Upper lobe of left lung (tissue), 6 donors: ENCODE measurements at regions not wholly inside any gene's neighbourhood (a gene's known extent, or its start where the extent isn't known, plus 50 kb on each side); places are given as distances from the start of the nearest gene placed in this dataset.

Experiments used
- ATAC-seq, 2 donors: fragments of 200-7000 bp; cut with Tn5 transposase; one replicate each; pipeline ENCODE4 v1.9.1; 2022; ENCODE audit warnings: mild to moderate bottlenecking in 2 of 2, moderate library complexity in 2 of 2; ENCODE audit not compliant: low FRiP score in 2 of 2
- DNase-seq, 2 donors: peaks; one replicate each; pipeline ENCODE4 v3.0.0-alpha.2; 2019 to 2020
- H3K27ac ChIP-seq, 4 donors: fragments of 200-600 bp; sonication (generic); one replicate each; pipeline ENCODE4 v1.5.1; 2016 to 2019
- H3K27me3 ChIP-seq, 4 donors: fragments of 200-600 bp; sonication (generic); one replicate each; pipeline ENCODE4 v1.5.1; 2017 to 2019
- H3K36me3 ChIP-seq, 4 donors: fragments of 200-600 bp; sonication (generic); one replicate each; pipeline ENCODE4 v1.5.1; 2016 to 2019
- H3K4me1 ChIP-seq, 4 donors: fragments of 200-600 bp; sonication (generic); one replicate each; pipeline ENCODE4 v1.5.1; 2018 to 2019
- H3K4me3 ChIP-seq, 4 donors: fragments of 200-600 bp; sonication (generic); one replicate each; pipeline ENCODE4 v1.5.1; 2017 to 2019; ENCODE audit warnings: mild to moderate bottlenecking in 2 of 4, moderate library complexity in 1 of 4
- H3K9me3 ChIP-seq, 4 donors: fragments of 200-600 bp; sonication (generic); one replicate each; pipeline ENCODE4 v1.5.1; 2018 to 2019
- CTCF ChIP-seq, 6 experiments: fragments of 450-650 bp in 4 of 6; fragments of 200-600 bp in 2 of 6; sonication (generic) in 2 of 6; IDR thresholded peaks; one replicate each; pipeline ENCODE4 v1.5.1; 2016 to 2019; ENCODE audit warnings: antibody characterized with exemption in 6 of 6
- EP300 ChIP-seq, 4 donors: sonication (generic); formaldehyde crosslinking; IDR thresholded peaks; one replicate each; pipeline ENCODE4 v1.5.1; 2017; ENCODE audit warnings: antibody characterized with exemption in 4 of 4, control low read depth in 2 of 4
- POLR2A ChIP-seq, 4 donors: fragments of 450-650 bp; IDR thresholded peaks; one replicate each; pipeline ENCODE4 v1.5.1; 2016 to 2017; ENCODE audit warnings: antibody characterized with exemption in 4 of 4, mild to moderate bottlenecking in 2 of 4
- POLR2AphosphoS5 ChIP-seq, 2 donors: sonication (generic); formaldehyde crosslinking; IDR thresholded peaks; one replicate each; pipeline ENCODE4 v1.5.1; 2017; ENCODE audit warnings: antibody characterized with exemption in 2 of 2
- WGBS, 2 donors: methylation state at CpG; one replicate each; pipeline ENCODE4 v1.1.5; 2017 to 2018; 5-methylcytosine and 5-hydroxymethylcytosine counted together
- donor health status: DM: no; HTN: no; CAD: no; lungs with moderate emphysema.
- donor health status: DM: no; HTN: yes; CAD: no; lungs with severe emphysema.

GRCh38 chr1:22287946-22288520 is 145.1 kb upstream of the WNT4 start:
- no peak overlapping the region for H3K27ac ChIP-seq
- 53 to 59% methylated on average over 15 of the region's 15 CpGs for WGBS, 2 donors

GRCh38 chr1:22288593-22289241 is 145.8 kb upstream of the WNT4 start:
- no peak overlapping the region for H3K4me3 ChIP-seq
- H3K27ac ChIP-seq: no peak overlapping the region
- DNase-seq: peak in 1 of 2 donors; percentile 6
- H3K27me3 ChIP-seq: no peaks in the 10 kb centered on the region
- WGBS, 2 donors: 75 to 83% methylated on average over 4 of the region's 4 CpGs
- H3K36me3 ChIP-seq: no peaks in the 10 kb centered on the region
- no peak for TF ChIP-seq CTCF (IDR thresholded peaks at IDR 0.05)
- TF ChIP-seq POLR2A (IDR thresholded peaks at IDR 0.05): no peak
- TF ChIP-seq POLR2AphosphoS5 (IDR thresholded peaks at IDR 0.05): no peak
- no peak for TF ChIP-seq EP300 (IDR thresholded peaks at IDR 0.05)
- no peaks in the 10 kb centered on the region for H3K9me3 ChIP-seq
- no peaks in the 10 kb centered on the region for H3K4me1 ChIP-seq
- no peak for ATAC-seq

More at GRCh38 chr1:22287946-22288520, 145.1 kb upstream of the WNT4 start:
- H3K4me1 ChIP-seq: no peaks in the 10 kb centered on the region
- H3K27me3 ChIP-seq: no peaks in the 10 kb centered on the region
- no peaks in the 10 kb centered on the region for H3K36me3 ChIP-seq
- no peak for TF ChIP-seq CTCF (IDR thresholded peaks at IDR 0.05)
- TF ChIP-seq POLR2AphosphoS5 (IDR thresholded peaks at IDR 0.05): no peak
- TF ChIP-seq EP300 (IDR thresholded peaks at IDR 0.05): no peak
- TF ChIP-seq POLR2A (IDR thresholded peaks at IDR 0.05): no peak
- H3K9me3 ChIP-seq: no peaks in the 10 kb centered on the region
- no peak overlapping the region for H3K4me3 ChIP-seq
- ATAC-seq (no peak), DNase-seq (peak; percentile 9 to 50)

GRCh38 chr1:22289307-22289995 is 146.6 kb upstream of the WNT4 start:
- peaks cover 0 to 6% (median 0%) of the 10 kb centered on the region in 4 donors for H3K9me3 ChIP-seq
- 70 to 73% methylated on average over 10 to 11 of the region's 11 CpGs for WGBS, 2 donors
- no peaks in the 10 kb centered on the region for H3K27me3 ChIP-seq
- DNase-seq (peak in 1 of 2 donors; percentile 8), ATAC-seq (no peak)
- no peaks in the 10 kb centered on the region for H3K4me1 ChIP-seq
- no peak overlapping the region for H3K4me3 ChIP-seq
- TF ChIP-seq CTCF (IDR thresholded peaks at IDR 0.05) (no peak), POLR2A (IDR thresholded peaks at IDR 0.05) (no peak), POLR2AphosphoS5 (IDR thresholded peaks at IDR 0.05) (no peak), EP300 (IDR thresholded peaks at IDR 0.05) (no peak)
- H3K27ac ChIP-seq: no peak overlapping the region
- H3K36me3 ChIP-seq: no peaks in the 10 kb centered on the region

GRCh38 chr1:22290157-22290556 is 147.3 kb upstream of the WNT4 start:
- ATAC-seq (no peak), DNase-seq (peak in 1 of 2 donors; percentile 10)
- Histone ChIP-seq H3K27me3 (no peaks in the 10 kb centered on the region), H3K36me3 (no peaks in the 10 kb centered on the region), H3K27ac (no peak overlapping the region), H3K4me3 (no peak overlapping the region), H3K9me3 (peaks cover 0 to 6% (median 0%) of the 10 kb centered on the region in 4 donors), H3K4me1 (no peaks in the 10 kb centered on the region)
- 77 to 95% methylated on average over 8 of the region's 8 CpGs for WGBS, 2 donors
- TF ChIP-seq POLR2A (IDR thresholded peaks at IDR 0.05) (no peak), EP300 (IDR thresholded peaks at IDR 0.05) (no peak)

- WGBS, 2 donors: 76 to 90% methylated on average over 9 of the region's 9 CpGs
- TF ChIP-seq EP300 (IDR thresholded peaks at IDR 0.05) (no peak), POLR2AphosphoS5 (IDR thresholded peaks at IDR 0.05) (no peak), CTCF (IDR thresholded peaks at IDR 0.05) (no peak), POLR2A (IDR thresholded peaks at IDR 0.05) (no peak)
- Histone ChIP-seq H3K4me1 (no peaks in the 10 kb centered on the region), H3K4me3 (no peak overlapping the region), H3K36me3 (no peaks in the 10 kb centered on the region), H3K27ac (no peak overlapping the region), H3K27me3 (no peaks in the 10 kb centered on the region), H3K9me3 (peaks cover 0 to 6% (median 0%) of the 10 kb centered on the region in 4 donors)
- peak in 1 of 2 donors; percentile 3 for DNase-seq
- ATAC-seq: no peak
These were observed 147.7 kb upstream of the WNT4 start for GRCh38 chr1:22290611-22291010.
